Gastrocnemius medialis (tissue), 4 donors: ENCODE measurements at regions not wholly inside any gene's neighbourhood (a gene's known extent, or its start where the extent isn't known, plus 50 kb on each side); places are given as distances from the start of the nearest gene placed in this dataset.

Experiments used
- CTCF ChIP-seq, 5 experiments: fragments of 450-650 bp in 3 of 5; fragments of 200-600 bp in 2 of 5; sonication (generic) in 2 of 5; IDR thresholded peaks in 4 of 5; conservative IDR thresholded peaks in 1 of 5; 1 replicate in 4 of 5; 2 replicates in 1 of 5; pipeline ENCODE4 v1.5.1; 2016 to 2019; ENCODE audit warnings: antibody characterized with exemption in 5 of 5, mild to moderate bottlenecking in 3 of 5, moderate library complexity in 3 of 5
- POLR2A ChIP-seq, 2 donors: fragments of 450-650 bp; IDR thresholded peaks; one replicate each; pipeline ENCODE4 v1.6.1; 2017; ENCODE audit warnings: antibody characterized with exemption in 2 of 2, mild to moderate bottlenecking in 2 of 2, moderate library complexity in 2 of 2

- no peak for TF ChIP-seq POLR2A (IDR thresholded peaks at IDR 0.05)
- no peak for TF ChIP-seq CTCF (IDR thresholded peaks at IDR 0.05 in 4 of 5, conservative IDR thresholded peaks at IDR 0.05 in 1 of 5)
Measured at GRCh38 chr1:208799186-208799585, 555.0 kb upstream of the PLXNA2 start.
